Hematopoietic multipotent progenitor cell treated with erythropoietin and hydrocortisone succinate and interleukin-3 and kit ligand, for 17 days (in vitro differentiated cells): ENCODE measurements at regions not wholly inside any gene's neighbourhood (a gene's known extent, or its start where the extent isn't known, plus 50 kb on each side); places are given as distances from the start of the nearest gene placed in this dataset.
"Not testable (repeated sequence)": the region's sequence is repeated elsewhere in the genome, so short reads cannot be mapped to it uniquely, and the experiment has no call there.

Experiments used
- DNase-seq: peaks from one replicate; pipeline ENCODE4 v3.0.0-alpha.2; 2015; ENCODE audit warnings: low spot score

DNA sequence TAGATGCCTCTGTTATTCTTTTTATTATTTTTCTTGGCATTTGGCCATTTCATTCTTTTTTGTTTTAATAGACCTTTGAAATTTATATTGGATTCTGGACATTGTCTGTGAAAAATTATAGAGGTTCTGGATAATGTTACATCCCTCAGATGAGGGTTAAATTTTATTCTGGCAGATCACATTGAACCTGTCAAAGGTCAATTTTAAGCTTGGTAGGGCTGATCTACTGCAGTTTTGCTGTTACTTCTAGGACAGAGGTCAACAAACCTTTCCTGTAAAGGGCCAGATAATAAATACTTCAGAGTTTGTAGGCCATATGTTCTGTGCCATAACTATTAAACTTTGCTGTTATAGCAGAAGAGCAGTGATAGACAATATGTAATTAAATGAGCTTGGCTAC lies 318.9 kb upstream of the DPPA4 start:
- DNase-seq = no peak

DNA sequence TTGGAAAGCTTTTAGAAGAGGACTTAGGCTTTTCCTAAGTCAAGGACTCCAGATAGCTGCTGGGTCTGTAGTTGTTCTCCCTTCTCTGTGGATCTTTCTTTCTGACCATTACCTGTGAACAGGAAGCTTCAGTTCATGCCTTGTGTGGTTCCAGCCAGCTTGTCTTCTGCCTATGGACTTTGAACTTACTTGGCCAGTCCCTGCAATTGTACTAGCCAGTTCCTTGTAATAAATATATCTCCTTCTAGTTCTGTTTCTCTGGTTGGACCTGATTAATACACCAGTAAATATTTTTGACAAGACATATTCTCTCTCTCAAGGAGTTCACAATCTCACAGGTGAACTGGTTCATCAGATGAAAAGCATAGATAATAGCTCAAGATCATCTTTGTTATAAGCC lies 341.3 kb upstream of the DPPA4 start:
- DNase-seq = no peak

DNA sequence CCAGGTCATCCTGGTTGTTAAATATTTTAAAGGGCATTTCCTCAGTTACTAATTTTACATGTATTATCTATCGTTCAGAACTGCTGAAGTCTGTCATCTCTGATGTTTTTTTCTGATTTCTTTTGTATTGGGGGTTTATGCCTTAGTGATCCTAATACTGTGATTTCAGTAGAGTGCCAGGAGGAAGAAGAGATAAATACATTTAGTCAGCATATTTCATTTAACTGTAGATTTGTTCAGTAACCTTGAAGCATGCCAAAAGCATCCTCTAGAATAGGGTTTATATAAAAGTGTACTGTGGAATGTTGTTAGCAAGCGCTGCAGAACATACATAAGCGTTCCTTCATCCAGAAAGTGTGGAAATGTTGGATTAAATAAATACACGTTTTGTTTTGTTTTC lies 342.3 kb upstream of the DPPA4 start:
- no peak for DNase-seq

DNA sequence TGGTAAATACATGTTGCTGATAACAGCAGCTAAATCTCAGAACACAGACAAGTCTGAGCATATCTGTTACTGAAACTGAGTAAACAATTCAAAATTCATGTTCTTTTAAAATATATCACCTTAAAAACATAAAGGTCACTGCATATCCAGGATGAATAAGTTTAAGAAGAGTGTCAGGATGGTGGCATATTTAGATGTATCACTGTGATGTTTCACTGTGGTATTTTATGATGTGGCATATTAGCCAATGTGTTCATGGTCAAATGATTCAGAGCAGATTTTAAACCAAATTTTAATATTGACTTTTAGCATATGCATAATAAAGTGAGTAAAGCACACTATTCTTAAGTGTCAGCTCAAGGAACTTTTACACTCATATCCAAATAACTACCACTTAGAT lies 346.4 kb upstream of the DPPA4 start:
- no peak for DNase-seq

DNA sequence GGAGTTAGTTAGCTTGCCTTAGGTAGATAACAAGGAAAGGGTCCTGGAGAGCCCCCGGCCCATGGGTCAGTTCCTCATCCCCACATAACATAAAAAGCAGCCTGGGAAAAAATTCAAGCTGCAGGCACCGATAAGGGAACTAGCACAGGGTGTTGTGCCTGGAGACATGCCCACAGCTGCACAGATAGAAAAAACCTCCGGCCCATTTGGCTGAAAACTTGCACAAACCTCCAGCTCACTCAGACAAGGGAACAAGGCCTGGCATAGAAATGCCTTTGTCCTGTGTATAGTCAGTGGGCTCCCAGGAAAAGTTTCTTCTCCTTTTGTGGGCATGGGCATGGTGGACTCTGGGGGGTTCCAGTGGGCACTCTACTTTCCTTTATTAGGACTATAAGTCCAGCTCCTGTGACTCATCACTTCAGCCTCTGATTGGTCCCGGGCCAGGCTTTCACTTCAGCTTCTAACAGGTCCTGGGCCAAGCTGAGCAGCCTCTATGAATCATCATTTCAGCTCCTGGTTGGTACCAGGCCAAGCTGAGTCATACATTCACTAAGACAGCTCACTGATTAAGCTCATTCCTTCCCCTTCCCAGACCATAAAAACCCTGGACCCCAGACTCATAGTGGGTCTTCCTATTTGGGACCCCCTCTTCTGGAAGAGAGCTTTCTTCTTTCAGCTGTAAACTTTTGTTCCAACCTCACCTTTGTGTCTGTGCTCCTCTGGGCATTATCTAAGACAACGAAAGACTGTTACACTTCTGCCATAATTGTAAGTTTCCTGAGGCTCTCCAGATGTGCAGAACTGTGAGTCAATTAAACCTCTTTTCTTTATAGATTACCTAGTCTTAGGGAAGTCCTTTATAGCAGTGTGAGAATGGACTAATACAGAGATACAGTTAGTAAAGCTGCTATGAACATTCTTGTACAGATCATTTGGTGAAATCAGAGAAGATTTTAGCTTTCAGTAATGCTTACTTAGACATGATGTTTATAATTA lies 348.0 kb upstream of the DPPA4 start:
- DNase-seq = no peak

DNA sequence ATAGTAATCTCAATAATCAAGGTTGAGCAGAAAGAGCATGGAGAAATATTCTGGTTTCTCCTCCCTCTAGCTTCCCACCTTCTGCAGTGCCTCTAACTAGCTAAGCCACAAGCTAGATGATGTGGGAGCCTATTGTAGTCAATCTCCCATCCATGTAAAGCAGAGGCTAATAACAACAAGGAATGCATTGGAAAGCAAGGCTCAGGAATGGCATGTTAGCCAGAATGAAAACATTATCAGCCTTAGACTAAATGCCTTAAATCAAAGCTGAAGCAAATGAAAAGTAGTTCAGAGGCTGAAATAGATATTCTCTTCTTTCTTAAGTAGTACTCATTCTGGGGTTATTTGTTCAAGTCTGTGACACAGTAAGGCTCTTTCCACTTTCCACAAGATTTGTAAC lies 350.3 kb upstream of the DPPA4 start:
- no peak for DNase-seq

DNA sequence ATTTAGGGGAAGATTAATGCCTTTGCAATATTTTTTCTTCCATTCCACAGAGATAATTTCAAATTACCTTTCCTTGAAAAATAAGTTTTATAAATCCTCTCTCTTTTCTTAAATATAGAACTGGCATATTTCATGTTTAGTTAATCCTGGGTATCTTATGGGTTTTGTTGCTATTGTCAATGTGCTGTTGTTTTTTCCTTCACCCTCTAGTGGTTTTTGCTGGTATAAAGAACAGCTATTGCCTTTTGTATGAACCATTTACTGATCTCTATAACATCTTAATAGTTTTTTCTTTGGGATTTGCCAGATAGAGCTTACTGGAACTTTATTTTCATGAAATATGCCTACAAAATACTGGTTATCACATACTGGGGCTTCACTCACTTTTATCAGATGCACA lies 359.6 kb upstream of the DPPA4 start:
- no peak for DNase-seq

DNA sequence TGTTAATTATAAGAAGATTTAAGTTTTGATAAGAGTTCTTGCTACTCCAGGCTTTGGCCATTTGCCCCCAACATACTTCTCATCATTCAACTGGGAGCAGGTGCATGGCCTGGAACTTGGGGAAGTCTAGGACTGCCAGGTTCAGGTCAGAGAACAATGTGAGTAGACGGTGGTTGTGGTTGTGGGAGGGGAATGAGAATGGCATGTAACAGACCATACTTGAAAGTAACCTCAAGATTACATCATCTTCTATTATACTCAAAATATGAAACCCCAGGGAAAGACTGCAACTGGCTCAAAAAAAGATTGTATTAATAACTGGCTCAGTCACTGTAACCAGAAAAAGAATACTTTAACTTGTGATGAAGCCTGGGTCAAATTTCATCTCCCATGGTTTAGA lies 364.9 kb upstream of the DPPA4 start:
- DNase-seq = no peak

DNA sequence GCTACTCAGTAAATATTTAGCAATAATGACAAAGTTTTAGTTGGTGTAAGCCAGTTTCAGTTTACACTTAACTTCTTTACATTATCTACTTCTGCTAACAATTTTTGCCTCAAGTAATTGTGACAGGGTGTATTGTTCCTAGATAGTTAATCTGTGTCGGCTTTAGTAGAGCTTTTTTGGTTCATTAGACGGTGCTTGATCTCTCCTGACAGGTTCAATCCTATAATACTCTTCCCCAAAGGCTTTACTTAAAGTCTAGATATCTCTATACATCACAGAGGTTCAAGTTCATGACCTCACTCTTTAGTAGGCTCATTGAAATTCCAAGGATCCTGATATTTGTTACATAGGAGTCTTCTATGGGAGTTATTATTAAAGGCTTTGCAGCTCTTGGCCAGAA lies 365.6 kb upstream of the DPPA4 start:
- no peak for DNase-seq

DNA sequence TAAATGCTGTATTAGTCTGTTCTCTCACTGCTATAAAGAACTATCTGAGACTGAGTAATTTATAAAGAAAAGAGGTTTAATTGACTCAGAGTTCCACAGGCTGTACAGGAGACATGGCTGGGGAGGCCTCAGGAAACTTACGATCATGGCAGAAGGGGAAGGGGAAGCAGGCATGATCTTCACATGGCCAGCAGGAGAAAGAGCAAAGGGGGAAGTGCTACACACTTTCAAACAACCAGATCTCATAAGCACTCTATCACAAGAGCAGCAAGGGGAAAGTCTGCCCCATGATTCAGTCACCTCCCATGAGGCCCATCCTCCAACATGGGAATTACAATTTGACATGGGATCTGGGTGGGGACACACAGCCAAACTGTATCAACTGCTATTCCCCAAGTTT lies 367.8 kb upstream of the DPPA4 start:
- not testable (repeated sequence) for DNase-seq

DNA sequence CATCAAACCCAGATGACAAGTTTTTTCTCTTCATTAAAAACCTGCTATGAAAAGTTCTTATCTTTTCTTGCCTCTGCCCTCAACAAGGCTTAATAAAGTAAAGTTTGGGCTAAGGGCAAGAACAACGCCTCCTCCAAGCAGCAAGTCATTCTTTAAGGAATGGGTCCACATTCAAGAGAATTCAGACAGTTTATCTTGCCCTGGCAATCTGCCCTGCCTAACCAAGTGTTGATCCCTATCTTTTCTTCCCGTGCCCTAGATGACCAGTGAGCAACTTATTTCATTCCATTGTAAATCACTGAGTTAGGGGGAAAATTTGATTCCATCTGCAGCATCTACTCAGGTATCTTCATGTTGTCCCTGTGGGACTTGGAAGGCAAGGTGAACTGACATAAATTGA lies 370.3 kb upstream of the DPPA4 start:
- DNase-seq = no peak

DNA sequence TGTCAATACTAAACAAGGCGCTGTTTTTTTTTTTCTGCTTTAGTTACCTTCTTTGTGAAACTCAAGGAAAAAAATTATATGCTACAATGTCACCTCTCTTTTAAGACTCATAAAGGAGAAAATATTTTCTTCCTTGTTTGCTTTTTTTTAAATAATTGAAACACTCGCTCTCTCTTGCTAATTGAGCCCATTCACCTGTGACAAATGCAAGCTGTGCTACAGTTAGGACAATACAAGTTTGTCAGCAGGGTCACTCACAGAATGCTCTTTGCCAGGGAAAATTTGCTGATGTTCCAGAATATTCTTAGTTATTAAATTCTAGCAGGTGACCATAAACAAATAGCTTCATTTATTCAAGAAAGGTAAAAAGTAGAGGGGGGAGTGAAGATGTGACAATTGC lies 375.9 kb upstream of the DPPA4 start:
- no peak for DNase-seq

DNA sequence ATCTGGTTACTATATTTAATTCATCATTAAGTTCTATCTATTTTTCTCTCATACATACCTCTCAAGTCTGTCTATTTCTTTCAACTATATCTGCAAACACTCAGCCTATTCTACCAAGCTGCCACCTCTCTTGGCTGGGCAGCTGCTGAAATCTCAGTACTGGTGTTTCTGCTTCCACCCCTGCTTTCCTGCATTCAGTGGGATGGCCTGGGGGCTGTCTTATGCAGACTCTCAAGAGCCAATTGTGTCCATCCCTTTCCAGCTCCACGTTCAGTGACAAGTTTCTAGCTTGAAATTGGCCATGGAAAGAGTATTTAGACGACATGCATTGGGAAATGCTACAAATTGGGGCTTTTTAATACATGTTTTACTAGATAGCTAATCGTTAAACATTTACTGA lies 378.4 kb upstream of the DPPA4 start:
- no peak for DNase-seq

DNA sequence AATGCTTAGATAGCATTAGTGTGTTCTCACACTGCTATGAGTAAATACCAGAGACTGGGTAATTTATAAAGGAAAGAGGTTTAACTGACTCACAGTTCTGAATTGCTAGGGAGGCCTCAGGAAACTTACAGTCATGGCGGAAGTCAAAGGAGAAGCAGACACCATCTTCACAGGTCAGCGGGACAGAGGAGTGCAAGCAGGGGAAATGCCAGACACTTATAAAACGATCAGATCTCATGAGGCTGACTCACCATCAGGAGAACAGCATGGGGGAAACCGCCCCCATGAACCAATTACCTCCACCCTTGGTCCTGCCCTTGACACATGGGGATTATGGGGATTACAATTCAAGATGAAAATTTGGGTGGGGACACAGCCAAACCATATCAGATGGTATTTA lies 381.5 kb upstream of the DPPA4 start:
- no peak for DNase-seq

DNA sequence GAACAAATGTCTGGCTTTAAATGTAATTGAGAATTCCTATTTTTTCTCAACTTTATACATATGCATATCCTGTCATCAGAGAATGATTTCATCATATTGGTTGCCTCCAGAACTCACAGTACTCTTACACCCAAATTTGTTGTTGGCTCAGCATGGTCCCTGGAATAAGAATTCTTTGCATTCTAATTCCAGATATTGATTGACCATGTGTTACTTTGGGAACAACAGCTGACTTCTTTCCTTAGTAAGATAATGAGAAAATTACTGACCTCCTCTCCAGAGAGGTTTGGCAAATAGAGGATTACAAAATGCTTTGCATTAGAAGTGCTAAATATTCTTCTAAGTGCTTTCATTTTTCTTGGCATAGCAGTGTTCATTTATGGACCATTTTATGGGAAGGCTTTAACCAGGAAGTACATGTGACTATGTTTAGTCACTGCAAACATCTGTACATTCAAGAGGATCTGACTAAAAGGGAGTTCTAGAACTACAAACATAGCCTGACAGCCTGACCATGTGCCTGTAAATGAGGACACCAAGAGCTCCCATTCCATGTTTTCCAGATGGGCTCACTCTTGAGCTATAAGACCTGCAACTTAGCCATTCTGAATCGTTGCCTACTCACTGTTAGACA lies 391.6 kb upstream of the DPPA4 start:
- no peak for DNase-seq

DNA sequence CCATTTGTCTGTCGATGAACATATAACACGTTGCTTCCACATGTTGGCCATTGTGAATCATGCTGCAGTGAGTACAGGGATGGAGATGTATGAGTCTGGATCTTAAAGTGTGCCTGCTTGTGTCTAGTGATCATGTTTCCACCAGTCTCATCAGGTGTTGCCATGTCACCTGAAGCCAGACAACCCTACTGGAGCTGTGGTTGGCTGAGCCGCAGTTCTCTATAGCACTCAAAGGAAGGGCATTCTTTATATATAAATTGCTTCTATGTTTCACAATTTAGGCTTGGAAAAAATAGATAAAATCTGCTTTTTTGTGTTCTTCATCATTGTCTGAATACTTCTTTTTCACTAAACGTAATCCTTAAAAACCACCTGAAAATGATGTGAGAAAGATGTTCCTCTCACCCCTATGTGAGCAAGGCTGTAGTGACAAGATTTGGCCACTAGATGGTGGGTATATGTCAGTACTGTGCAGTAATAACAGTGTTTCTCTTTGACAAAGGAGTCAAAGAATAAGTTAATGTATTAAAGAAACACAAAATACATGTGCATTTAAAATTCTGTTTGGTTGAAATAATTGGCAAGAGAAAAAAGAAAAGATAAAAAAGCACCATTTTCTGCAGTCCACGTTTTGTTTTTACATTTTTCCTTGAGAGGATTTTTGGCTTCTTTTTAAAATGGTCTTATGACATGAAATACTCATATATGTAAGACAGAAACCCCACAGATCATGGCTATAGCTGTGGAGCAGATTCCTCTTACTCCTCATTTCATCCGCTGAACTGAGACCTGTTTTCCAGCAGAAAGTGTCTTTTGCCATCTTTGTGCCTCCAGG lies 394.5 kb upstream of the DPPA4 start:
- no peak for DNase-seq

DNA sequence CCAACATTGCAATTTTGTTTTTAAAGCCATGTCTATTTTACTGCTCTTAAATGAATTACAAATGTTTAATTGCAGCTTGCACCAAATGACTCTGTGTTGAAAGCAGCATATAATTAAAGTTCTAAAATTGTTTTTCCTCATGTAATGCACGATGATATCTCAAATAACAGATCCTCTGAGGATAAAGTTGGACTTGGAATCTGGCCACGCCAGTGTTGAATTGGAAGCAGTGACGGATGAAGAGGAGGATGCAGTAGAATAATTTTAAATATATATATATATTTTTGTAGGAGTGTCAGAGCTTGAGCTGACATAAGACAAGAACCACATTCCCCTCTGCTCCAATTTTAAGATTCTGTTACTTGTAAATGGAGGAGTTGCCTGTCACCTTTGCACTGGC lies 406.6 kb upstream of the DPPA4 start:
- DNase-seq = no peak

DNA sequence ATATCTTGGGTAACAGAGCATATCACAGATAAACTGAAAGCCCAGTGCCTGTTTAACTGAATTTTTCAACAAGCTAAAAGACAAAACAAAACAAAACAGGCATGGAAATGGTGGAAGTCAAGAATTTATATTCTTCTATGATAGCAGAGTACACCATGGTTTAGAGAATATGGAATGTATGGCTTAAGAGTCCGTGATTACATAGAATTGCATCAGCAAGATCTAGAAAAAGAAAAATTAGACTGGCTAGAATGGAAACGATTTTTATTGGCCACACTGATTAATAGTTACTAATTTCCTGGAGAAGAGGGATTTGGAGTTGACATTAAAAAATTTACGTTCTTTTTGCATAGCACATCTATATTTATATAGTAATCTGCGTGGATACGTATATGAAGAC lies 435.2 kb upstream of the DPPA4 start:
- no peak for DNase-seq

DNA sequence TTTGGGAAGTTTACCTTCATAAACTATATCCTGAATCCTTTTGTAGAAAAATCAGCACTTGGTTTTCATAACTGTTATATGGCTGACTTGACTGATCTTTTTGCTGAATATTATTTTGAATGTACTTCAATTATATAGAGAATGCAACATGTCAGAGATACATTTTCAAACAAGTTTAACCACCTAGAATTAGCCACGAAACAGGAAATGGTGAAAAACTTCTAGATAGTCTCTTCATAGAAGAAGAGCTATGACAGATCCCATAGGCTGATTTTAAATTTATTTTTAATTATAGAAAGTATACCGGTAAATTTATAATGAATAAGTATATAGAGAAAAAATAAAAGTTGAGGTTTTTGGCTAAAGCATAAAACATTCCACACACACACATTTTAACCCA lies 436.8 kb upstream of the DPPA4 start:
- no peak for DNase-seq

DNA sequence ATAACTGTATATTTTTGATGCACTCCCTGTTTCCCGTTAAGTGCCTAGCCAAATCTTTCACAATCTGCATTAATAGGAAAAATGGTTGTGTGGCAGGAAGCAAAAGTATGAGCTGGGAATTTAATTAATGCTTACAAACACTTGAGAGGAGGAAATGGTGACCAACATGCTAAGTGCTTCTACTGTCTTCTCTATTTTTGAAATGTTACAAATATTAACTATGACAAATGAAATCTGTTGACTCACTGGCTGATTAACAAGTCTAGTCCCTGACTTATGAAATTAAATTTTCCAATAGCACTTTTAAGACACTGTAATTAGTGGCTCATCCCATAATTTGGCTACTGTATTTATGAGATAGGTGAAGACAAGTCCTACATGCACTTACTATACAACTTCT lies 446.9 kb upstream of the DPPA4 start:
- DNase-seq = no peak

DNA sequence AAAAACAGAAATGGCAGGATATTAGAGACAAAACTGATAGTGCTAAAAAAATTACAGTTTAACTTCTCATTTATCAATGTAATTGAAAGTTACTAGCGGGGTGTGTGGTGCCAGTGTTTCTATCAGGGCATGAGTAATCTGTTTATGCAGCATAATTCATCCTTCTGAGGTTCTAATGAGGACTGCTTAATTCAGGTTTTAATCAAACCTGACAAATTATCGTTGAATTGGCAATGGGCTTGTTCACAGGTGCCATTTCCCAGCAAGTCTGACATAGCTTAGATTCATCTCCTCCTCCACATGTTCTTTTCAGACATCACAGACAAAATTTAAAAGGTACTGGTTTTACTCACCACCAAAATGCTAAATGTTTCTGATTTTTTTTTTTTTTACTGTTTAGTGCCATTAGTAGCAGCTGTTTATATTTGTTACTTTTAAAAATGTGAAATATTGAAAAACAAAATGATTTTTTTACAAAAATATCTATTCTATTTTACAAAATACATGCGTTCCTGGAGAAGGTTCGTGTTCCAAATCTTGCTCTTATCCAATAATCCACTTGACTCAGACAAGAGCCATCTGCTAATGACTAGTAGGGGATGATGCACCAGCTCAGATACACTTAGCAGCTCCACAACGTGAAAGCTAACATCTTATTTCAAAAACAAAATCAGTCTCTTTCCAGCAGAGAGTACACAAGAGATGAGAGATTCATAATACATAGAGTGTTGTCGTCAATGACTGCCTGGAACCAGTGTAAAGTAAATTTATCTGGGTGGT lies 447.7 kb upstream of the DPPA4 start:
- DNase-seq = no peak

DNA sequence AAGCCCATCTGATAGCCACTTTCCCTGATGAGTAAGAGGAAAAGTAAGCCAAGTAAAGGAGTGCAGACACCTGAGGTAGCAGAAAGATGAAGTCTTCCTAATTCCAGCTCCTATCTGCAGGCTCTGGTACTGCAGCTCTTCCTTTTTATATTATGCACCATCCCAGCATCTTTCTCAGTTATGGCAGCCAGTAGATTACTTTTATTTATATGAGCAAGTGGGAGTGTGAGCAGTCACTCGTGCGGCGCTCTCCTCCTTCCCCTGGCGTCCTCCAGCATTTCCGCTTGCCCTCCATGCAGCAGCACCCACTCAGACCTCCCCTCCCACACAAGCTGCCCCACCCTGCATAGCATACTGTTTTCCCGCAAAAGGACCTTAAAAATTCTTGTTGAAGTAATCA lies 465.9 kb upstream of the DPPA4 start:
- DNase-seq = no peak
